ENCODE measurements at regions not wholly inside any gene's neighbourhood (a gene's known extent, or its start where the extent isn't known, plus 50 kb on each side); places are given as distances from the start of the nearest gene placed in this dataset.
"Not testable (repeated sequence)": the region's sequence is repeated elsewhere in the genome, so short reads cannot be mapped to it uniquely, and the experiment has no call there.

DNA sequence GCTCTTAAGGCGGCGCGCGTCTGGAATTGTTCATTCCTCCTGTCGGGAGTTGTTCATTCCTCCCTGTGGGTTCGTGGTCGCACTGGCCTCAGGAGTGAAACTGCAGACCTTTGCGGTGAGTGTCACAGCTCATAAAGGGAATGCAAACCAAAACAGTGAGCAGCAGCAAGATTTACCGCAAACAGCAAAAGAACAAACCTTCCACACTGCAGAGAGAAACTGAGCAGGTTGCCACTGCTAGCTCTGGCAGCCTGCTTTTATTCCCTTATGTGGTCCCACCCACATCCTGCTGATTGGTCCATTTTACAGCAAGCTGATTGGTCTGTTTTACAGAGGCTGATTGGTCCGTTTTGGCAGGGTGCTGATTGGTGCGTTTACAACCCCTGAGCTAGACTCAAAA is 1365.3 kb upstream of the WWC1 start:
- no peaks in the 10 kb centered on the region for H3K27me3 ChIP-seq
- no peaks in the 10 kb centered on the region for H3K4me1 ChIP-seq
- TF ChIP-seq, protein P1, sequence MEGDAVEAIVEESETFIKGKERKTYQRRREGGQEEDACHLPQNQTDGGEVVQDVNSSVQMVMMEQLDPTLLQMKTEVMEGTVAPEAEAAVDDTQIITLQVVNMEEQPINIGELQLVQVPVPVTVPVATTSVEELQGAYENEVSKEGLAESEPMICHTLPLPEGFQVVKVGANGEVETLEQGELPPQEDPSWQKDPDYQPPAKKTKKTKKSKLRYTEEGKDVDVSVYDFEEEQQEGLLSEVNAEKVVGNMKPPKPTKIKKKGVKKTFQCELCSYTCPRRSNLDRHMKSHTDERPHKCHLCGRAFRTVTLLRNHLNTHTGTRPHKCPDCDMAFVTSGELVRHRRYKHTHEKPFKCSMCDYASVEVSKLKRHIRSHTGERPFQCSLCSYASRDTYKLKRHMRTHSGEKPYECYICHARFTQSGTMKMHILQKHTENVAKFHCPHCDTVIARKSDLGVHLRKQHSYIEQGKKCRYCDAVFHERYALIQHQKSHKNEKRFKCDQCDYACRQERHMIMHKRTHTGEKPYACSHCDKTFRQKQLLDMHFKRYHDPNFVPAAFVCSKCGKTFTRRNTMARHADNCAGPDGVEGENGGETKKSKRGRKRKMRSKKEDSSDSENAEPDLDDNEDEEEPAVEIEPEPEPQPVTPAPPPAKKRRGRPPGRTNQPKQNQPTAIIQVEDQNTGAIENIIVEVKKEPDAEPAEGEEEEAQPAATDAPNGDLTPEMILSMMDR (IDR thresholded peaks at IDR 0.05) = no peak
- TF ChIP-seq POLR2A (IDR thresholded peaks at IDR 0.05) = no peak
- ATAC-seq = no peak
- no peaks in the 10 kb centered on the region for H3K36me3 ChIP-seq (replicated peaks in 1 of 2; ENCODE audit: insufficient read depth in 1 of 2, low read depth in 2 of 2)
- 82 to 85% methylated on average over 11 of the region's 11 CpGs for WGBS, 2 donors
- no peaks in the 10 kb centered on the region for H3K9me3 ChIP-seq
- intact Hi-C loops (cut with DNase I) = no loop called here
- DNase-seq = no peak
- H3K4me3 ChIP-seq = no peak overlapping the region
- no peak overlapping the region for H3K27ac ChIP-seq

DNA sequence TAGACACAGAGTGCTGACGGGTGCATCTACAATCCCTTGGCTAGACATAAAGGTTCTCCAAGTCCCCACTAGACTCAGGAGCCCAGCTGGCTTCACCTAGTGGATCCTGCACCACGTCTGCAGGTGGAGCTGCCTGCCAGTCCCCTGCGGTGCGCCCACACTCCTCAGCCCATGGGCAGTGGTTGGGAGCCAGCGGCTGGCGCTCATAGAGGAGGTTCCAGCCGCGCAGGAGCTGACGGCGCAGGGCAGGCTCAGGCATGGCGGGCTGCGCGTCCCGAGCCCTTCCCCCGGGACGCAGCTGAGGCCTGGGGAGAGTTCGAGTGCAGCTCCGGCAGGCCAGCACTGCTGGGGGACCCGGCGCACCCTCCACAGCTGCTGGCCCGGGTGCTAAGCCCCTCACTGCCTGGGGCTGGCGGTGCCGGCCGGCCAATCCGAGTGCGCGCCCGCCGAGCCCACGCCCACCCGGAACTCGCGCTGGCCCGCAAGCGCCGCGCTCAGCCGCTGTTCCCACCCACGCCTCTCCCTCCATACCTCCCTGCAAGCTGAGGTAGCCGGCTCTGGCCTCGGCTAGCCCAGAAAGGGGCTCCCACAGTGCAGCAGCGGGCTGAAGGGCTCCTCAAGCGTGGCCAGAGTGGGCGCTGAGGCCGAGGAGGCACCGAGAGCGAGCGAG is 1364.5 kb upstream of the WWC1 start:
- 92 to 93% methylated on average over 22 to 45 of the region's 48 CpGs for WGBS, 2 donors
- intact Hi-C loops (cut with DNase I); DNase-seq: not testable (repeated sequence)

GRCh38 chr5:166936351-166936750 is 1355.1 kb upstream of the WWC1 start:
- H3K36me3 ChIP-seq (replicated peaks in 1 of 2; ENCODE audit: insufficient read depth in 1 of 2, low read depth in 2 of 2) = no peaks in the 10 kb centered on the region
- intact Hi-C loops (cut with DNase I) = no loop called here
- TF ChIP-seq POLR2A (IDR thresholded peaks at IDR 0.05) = no peak
- TF ChIP-seq, protein P1 (IDR thresholded peaks at IDR 0.05) = no peak
- H3K4me3 ChIP-seq = no peak overlapping the region
- H3K9me3 ChIP-seq = no peaks in the 10 kb centered on the region
- no peaks in the 10 kb centered on the region for H3K4me1 ChIP-seq
- no peaks in the 10 kb centered on the region for H3K27me3 ChIP-seq
- no peak overlapping the region for H3K27ac ChIP-seq
- 91 to 97% methylated on average over 4 to 11 of the region's 22 CpGs for WGBS, 2 donors
- DNase-seq = no peak
- ATAC-seq = no peak

More for the DNA sequence above, 1364.5 kb upstream of the WWC1 start:
- not testable (repeated sequence) for H3K27me3 ChIP-seq; H3K27ac ChIP-seq; H3K36me3 ChIP-seq (replicated peaks in 1 of 2; ENCODE audit: insufficient read depth in 1 of 2, low read depth in 2 of 2); H3K4me3 ChIP-seq; H3K4me1 ChIP-seq; ATAC-seq; H3K9me3 ChIP-seq

- ATAC-seq = no peak
- no peak overlapping the region for H3K27ac ChIP-seq
- 70 to 79% methylated on average over 2 of the region's 2 CpGs for WGBS, 2 donors
- TF ChIP-seq POLR2A (IDR thresholded peaks at IDR 0.05) = no peak
- TF ChIP-seq, protein P1 (IDR thresholded peaks at IDR 0.05) = no peak
- H3K27me3 ChIP-seq = no peaks in the 10 kb centered on the region
- no peaks in the 10 kb centered on the region for H3K4me1 ChIP-seq
- intact Hi-C loops (cut with DNase I) = no loop called here
- no peaks in the 10 kb centered on the region for H3K9me3 ChIP-seq
- no peak for DNase-seq
- no peaks in the 10 kb centered on the region for H3K36me3 ChIP-seq (replicated peaks in 1 of 2; ENCODE audit: insufficient read depth in 1 of 2, low read depth in 2 of 2)
- no peak overlapping the region for H3K4me3 ChIP-seq
Observed at GRCh38 chr5:166938071-166938470, 1353.4 kb upstream of the WWC1 start.

DNA sequence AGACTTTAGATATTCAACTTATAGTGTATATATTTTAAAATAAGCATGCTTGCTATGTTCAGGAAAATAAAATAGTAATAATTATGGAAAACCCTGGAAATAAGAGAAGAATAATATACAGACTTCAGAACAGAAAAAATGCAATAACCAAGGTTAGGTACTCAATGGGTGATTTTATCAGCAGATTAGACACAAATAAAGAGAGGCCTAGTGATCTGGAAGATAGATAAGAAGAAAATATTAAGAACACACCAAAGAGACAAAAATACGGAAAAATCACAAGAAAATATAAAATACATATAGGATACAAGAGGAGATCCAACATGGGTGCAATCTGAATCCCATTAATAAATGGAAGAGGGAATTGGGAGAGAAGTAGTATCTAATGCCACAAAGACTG is 1348.5 kb upstream of the WWC1 start:
- Histone ChIP-seq H3K4me3 (no peak overlapping the region), H3K27ac (no peak overlapping the region), H3K9me3 (no peaks in the 10 kb centered on the region), H3K36me3 (replicated peaks in 1 of 2; ENCODE audit: insufficient read depth in 1 of 2, low read depth in 2 of 2) (no peaks in the 10 kb centered on the region), H3K27me3 (no peaks in the 10 kb centered on the region), H3K4me1 (no peaks in the 10 kb centered on the region)
- intact Hi-C loops (cut with DNase I) = no loop called here
- DNase-seq (no peak), ATAC-seq (no peak)
- 78 to 83% methylated on average over 1 of the region's 1 CpG for WGBS, 2 donors
- no peak for TF ChIP-seq POLR2A (IDR thresholded peaks at IDR 0.05)
- TF ChIP-seq, protein P1 (IDR thresholded peaks at IDR 0.05) = no peak
